Activated T-helper 2 cell treated with anti-CD3 and anti-CD28 coated beads, Interferon-gamma antibody, Interleukin-2, Interleukin-4, amounts not matched to agents 10 μg/mL and 5 μg/mL and 100 μg/mL, durations not matched to agents 14 hours and 24 hours and 36 hours (primary cell): ENCODE measurements at regions not wholly inside any gene's neighbourhood (a gene's known extent, or its start where the extent isn't known, plus 50 kb on each side); places are given as distances from the start of the nearest gene placed in this dataset.
"Not testable (repeated sequence)": the region's sequence is repeated elsewhere in the genome, so short reads cannot be mapped to it uniquely, and the experiment has no call there.

ENCODE experiments used
- DNase-seq: peaks from one replicate; pipeline ENCODE4 v3.0.0; 2021; ENCODE audit warnings: low spot score
- H3K27ac Mint-ChIP-seq: one replicate; pipeline ENCODE4 v1.8.0; 2021; ENCODE audit warnings: mixed read lengths
- H3K27me3 Mint-ChIP-seq: one replicate; pipeline ENCODE4 v1.8.0; 2021; ENCODE audit warnings: low read depth, mixed read lengths
- H3K36me3 Mint-ChIP-seq: one replicate; pipeline ENCODE4 v1.8.0; 2021; ENCODE audit warnings: low read depth, mixed read lengths
- H3K4me1 Mint-ChIP-seq: one replicate; pipeline ENCODE4 v1.8.0; 2021; ENCODE audit warnings: low read depth, mixed read lengths
- H3K4me3 Mint-ChIP-seq: one replicate; pipeline ENCODE4 v1.8.0; 2021; ENCODE audit warnings: low read depth, mild to moderate bottlenecking, moderate library complexity, mixed read lengths
- H3K9me3 Mint-ChIP-seq: one replicate; pipeline ENCODE4 v1.8.0; 2021; ENCODE audit warnings: mixed read lengths
- intact Hi-C: fragments of 100-400 bp; cut with micrococcal nuclease; formaldehyde crosslinking; loops from one replicate; pipeline ENCODE4 v1.15.1; 2023

- H3K27ac Mint-ChIP-seq = no peak overlapping the region
- H3K9me3 Mint-ChIP-seq = peaks cover 56% of the 10 kb centered on the region
- no peaks in the 10 kb centered on the region for H3K27me3 Mint-ChIP-seq
- no peak overlapping the region for H3K4me3 Mint-ChIP-seq
- no peaks in the 10 kb centered on the region for H3K36me3 Mint-ChIP-seq
- H3K4me1 Mint-ChIP-seq = no peaks in the 10 kb centered on the region
- DNase-seq = no peak
- intact Hi-C loops = no loop called here
These were observed 1569.0 kb downstream of the OLFM4 start for GRCh38 chr13:54597540-54598088.

- Mint-ChIP-seq H3K36me3 (no peaks in the 10 kb centered on the region), H3K4me1 (no peaks in the 10 kb centered on the region), H3K4me3 (no peak overlapping the region), H3K9me3 (peaks cover 58% of the 10 kb centered on the region), H3K27ac (no peak overlapping the region), H3K27me3 (no peaks in the 10 kb centered on the region)
- intact Hi-C loops = no loop called here
- no peak for DNase-seq
These were observed 1570.8 kb downstream of the OLFM4 start for GRCh38 chr13:54599413-54599812.

- no peak for DNase-seq
- H3K9me3 Mint-ChIP-seq = peaks cover 52% of the 10 kb centered on the region
- H3K36me3 Mint-ChIP-seq = no peaks in the 10 kb centered on the region
- H3K4me1 Mint-ChIP-seq = no peaks in the 10 kb centered on the region
- H3K4me3 Mint-ChIP-seq = no peak overlapping the region
- intact Hi-C loops = no loop called here
- no peaks in the 10 kb centered on the region for H3K27me3 Mint-ChIP-seq
- H3K27ac Mint-ChIP-seq = no peak overlapping the region
These were observed 1578.3 kb downstream of the OLFM4 start for GRCh38 chr13:54606944-54607343.

DNA sequence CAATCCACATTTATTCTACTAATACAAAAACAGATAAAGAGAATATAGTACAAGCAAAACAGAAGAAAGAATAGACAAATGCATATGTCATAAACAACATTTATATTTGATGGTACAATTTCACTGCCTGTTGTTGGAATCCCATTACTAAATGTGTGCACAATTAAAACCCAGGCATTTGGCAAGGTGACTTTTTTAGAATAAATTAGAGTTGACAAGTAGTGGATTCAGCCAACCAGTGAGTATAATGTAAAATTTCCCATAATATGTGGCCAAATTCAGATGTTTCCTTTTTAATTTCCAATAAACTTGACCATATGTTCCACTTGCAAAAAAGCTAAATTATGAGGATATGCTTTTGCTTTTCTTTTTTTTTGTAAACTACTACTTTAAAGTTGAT is 1578.8 kb downstream of the OLFM4 start:
- no peak overlapping the region for H3K4me3 Mint-ChIP-seq
- no peak for DNase-seq
- H3K9me3 Mint-ChIP-seq = peaks cover 52% of the 10 kb centered on the region
- no peaks in the 10 kb centered on the region for H3K36me3 Mint-ChIP-seq
- H3K27ac Mint-ChIP-seq = no peak overlapping the region
- intact Hi-C loops = no loop called here
- H3K27me3 Mint-ChIP-seq = no peaks in the 10 kb centered on the region
- no peaks in the 10 kb centered on the region for H3K4me1 Mint-ChIP-seq

DNA sequence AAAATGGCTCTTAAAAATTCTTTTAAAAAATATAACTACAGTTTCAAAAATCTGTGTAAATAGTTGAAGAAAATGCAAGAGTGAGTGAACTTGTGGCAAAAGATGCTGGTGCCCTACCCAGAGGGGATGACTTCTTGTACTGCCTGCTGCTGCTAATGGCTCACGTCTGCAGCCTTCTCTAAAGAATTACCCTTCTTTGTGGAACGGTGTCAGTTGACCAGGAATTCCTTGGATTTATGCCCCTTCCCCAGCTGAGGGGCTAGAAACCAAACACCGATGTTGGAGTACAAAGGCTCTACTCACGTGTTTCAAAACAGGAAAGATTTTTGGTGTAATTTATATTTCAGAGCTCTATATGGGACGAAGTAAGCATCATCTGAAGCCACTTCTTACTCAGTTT is 1582.8 kb downstream of the OLFM4 start:
- intact Hi-C loops = no loop called here
- no peak overlapping the region for H3K4me3 Mint-ChIP-seq
- no peaks in the 10 kb centered on the region for H3K4me1 Mint-ChIP-seq
- no peak overlapping the region for H3K27ac Mint-ChIP-seq
- H3K36me3 Mint-ChIP-seq = no peaks in the 10 kb centered on the region
- no peak for DNase-seq
- peaks cover 47% of the 10 kb centered on the region for H3K9me3 Mint-ChIP-seq
- H3K27me3 Mint-ChIP-seq = no peaks in the 10 kb centered on the region

DNA sequence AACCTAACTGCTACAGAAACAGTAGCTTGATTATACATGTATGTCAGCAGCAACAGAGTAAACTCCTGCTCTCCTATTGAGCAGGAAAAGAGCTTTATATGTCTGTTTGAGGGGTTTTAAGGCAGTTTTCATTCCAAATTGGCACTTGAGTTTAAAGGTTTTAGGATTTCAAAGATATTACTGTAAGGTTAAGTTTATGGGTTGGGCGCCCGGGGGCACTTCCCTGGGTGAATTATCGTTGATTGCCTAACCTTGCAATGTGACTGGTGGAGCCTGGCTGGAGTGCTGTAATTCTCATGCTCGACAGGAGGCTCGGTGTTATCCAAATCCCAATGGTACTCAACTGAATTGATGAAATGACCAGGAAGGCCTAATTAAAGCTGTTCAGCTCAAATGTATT is 1586.1 kb downstream of the OLFM4 start:
- H3K4me1 Mint-ChIP-seq = no peaks in the 10 kb centered on the region
- no peak for DNase-seq
- H3K27me3 Mint-ChIP-seq = no peaks in the 10 kb centered on the region
- intact Hi-C loops = no loop called here
- H3K27ac Mint-ChIP-seq = no peak overlapping the region
- no peaks in the 10 kb centered on the region for H3K36me3 Mint-ChIP-seq
- H3K4me3 Mint-ChIP-seq = no peak overlapping the region
- H3K9me3 Mint-ChIP-seq = peaks cover 40% of the 10 kb centered on the region

DNA sequence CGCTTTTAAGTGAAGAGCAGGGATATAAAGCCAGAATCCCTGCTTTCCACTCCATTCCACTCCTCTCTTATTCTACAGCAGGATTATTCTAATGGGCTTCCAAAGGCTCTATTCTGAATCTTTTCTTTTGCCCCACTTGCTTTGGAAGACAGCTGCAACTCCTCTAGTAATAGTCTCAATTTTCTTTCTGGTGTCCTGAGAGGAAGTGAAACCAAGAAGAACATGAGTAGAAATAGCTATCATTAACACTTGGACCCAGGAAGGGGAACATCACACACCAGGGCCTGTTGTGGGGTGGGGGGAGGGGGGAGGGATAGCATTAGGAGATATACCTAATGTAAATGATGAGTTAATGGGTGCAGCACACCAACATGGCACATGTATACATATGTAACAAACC is 1597.9 kb downstream of the OLFM4 start:
- DNase-seq, intact Hi-C loops, H3K27ac Mint-ChIP-seq, H3K4me1 Mint-ChIP-seq, H3K36me3 Mint-ChIP-seq, H3K4me3 Mint-ChIP-seq, H3K27me3 Mint-ChIP-seq: not testable (repeated sequence)
- H3K9me3 Mint-ChIP-seq = peaks cover 28% of the 10 kb centered on the region

GRCh38 chr13:54627646-54628372 is 1599.2 kb downstream of the OLFM4 start:
- Mint-ChIP-seq H3K36me3 (no peaks in the 10 kb centered on the region), H3K27ac (no peak overlapping the region), H3K4me3 (no peak overlapping the region), H3K27me3 (no peaks in the 10 kb centered on the region), H3K9me3 (peaks cover 23% of the 10 kb centered on the region), H3K4me1 (no peaks in the 10 kb centered on the region)
- intact Hi-C loops = no loop called here
- no peak for DNase-seq

DNA sequence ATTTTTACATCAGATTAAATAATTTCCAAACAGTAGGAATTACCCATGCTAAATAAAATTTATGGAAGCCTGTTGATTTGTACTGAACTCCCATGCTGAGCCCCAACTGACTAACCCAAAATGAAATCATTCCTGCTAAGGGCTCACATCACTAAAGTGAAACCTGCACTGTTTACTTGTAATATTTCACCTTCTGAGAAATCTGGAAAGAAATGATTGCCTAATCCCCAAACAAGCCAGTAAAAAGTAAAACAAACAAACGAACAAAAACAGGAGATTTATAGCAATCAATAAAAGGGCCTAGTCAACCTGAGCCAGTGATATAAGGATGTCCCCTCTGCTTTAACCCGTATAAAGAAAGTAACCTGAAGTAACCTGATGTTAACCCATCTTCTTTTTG is 1599.8 kb downstream of the OLFM4 start:
- Mint-ChIP-seq H3K36me3 (no peaks in the 10 kb centered on the region), H3K4me3 (no peak overlapping the region), H3K9me3 (peaks cover 23% of the 10 kb centered on the region), H3K27me3 (no peaks in the 10 kb centered on the region), H3K27ac (no peak overlapping the region), H3K4me1 (no peaks in the 10 kb centered on the region)
- intact Hi-C loops = no loop called here
- no peak for DNase-seq

GRCh38 chr13:54633456-54633855 is 1604.8 kb downstream of the OLFM4 start:
- Mint-ChIP-seq H3K27me3 (no peaks in the 10 kb centered on the region), H3K27ac (no peak overlapping the region), H3K36me3 (no peaks in the 10 kb centered on the region), H3K4me1 (no peaks in the 10 kb centered on the region), H3K4me3 (no peak overlapping the region), H3K9me3 (peaks cover 31% of the 10 kb centered on the region)
- intact Hi-C loops = no loop called here
- DNase-seq = no peak

GRCh38 chr13:54636231-54636630 is 1607.6 kb downstream of the OLFM4 start:
- Mint-ChIP-seq H3K4me3 (no peak overlapping the region), H3K27ac (no peak overlapping the region), H3K4me1 (no peaks in the 10 kb centered on the region), H3K9me3 (peaks cover 31% of the 10 kb centered on the region), H3K36me3 (no peaks in the 10 kb centered on the region), H3K27me3 (no peaks in the 10 kb centered on the region)
- intact Hi-C loops = no loop called here
- DNase-seq = no peak

- Mint-ChIP-seq H3K27me3 (no peaks in the 10 kb centered on the region), H3K9me3 (peaks cover 28% of the 10 kb centered on the region), H3K36me3 (no peaks in the 10 kb centered on the region), H3K27ac (no peak overlapping the region), H3K4me1 (no peaks in the 10 kb centered on the region), H3K4me3 (no peak overlapping the region)
- intact Hi-C loops = no loop called here
- DNase-seq = no peak
These were observed 1608.8 kb downstream of the OLFM4 start for GRCh38 chr13:54637366-54637765.

DNA sequence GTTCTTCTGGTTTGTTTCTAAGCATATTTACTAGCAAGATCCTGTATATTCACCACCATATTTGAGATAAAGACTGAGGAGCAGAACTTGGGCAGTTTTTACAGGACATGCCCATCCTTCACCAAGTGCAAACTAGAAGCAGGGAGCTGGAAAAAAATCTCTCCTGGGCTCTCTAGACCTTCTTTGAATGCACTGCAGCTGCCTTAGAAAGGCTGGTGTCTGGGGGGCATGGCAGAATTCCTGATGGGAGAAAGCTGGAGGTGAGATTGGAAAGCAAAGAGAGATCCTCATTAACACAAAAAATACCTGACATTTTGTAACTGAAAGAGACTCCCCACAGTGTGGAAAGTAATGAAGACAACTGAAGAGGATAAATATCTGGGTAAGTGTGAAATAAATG is 1612.1 kb downstream of the OLFM4 start:
- DNase-seq = no peak
- Mint-ChIP-seq H3K9me3 (peaks cover 35% of the 10 kb centered on the region), H3K4me3 (no peak overlapping the region), H3K36me3 (no peaks in the 10 kb centered on the region), H3K27ac (no peak overlapping the region), H3K27me3 (no peaks in the 10 kb centered on the region), H3K4me1 (no peaks in the 10 kb centered on the region)
- intact Hi-C loops = no loop called here

- intact Hi-C loops = no loop called here
- H3K27me3 Mint-ChIP-seq = no peaks in the 10 kb centered on the region
- peaks cover 33% of the 10 kb centered on the region for H3K9me3 Mint-ChIP-seq
- H3K4me1 Mint-ChIP-seq = no peaks in the 10 kb centered on the region
- H3K4me3 Mint-ChIP-seq = no peak overlapping the region
- H3K36me3 Mint-ChIP-seq = no peaks in the 10 kb centered on the region
- no peak overlapping the region for H3K27ac Mint-ChIP-seq
- DNase-seq = no peak
These were observed 1615.2 kb downstream of the OLFM4 start for GRCh38 chr13:54643863-54644262.
